ENCODE measurements at regions not wholly inside any gene's neighbourhood (a gene's known extent, or its start where the extent isn't known, plus 50 kb on each side); places are given as distances from the start of the nearest gene placed in this dataset.

- no peak for DNase-seq (ENCODE audit: low read depth in 3 of 3, low spot score in 1 of 3)
Observed at GRCh38 chr14:53523226-53523625, 370.1 kb upstream of the DDHD1 start.

- no peak for DNase-seq (ENCODE audit: low read depth in 3 of 3, low spot score in 1 of 3)
Observed at GRCh38 chr14:53520078-53520928, 367.2 kb upstream of the DDHD1 start.

GRCh38 chr14:53519137-53519536 is 366.0 kb upstream of the DDHD1 start:
- DNase-seq (ENCODE audit: low read depth in 3 of 3, low spot score in 1 of 3) = no peak

- no peak for DNase-seq (ENCODE audit: low read depth in 3 of 3, low spot score in 1 of 3)
Observed at GRCh38 chr14:53517270-53517960, 364.3 kb upstream of the DDHD1 start.

GRCh38 chr14:53516261-53516774 is 363.2 kb upstream of the DDHD1 start:
- DNase-seq (ENCODE audit: low read depth in 3 of 3, low spot score in 1 of 3) = no peak

- no peak for DNase-seq (ENCODE audit: low read depth in 3 of 3, low spot score in 1 of 3)
Observed at GRCh38 chr14:53515276-53515675, 362.2 kb upstream of the DDHD1 start.

- DNase-seq (ENCODE audit: low read depth in 3 of 3, low spot score in 1 of 3) = no peak
Observed at GRCh38 chr14:53514197-53514596, 361.1 kb upstream of the DDHD1 start.

GRCh38 chr14:53510281-53510912 is 357.3 kb upstream of the DDHD1 start:
- no peak for DNase-seq (ENCODE audit: low read depth in 3 of 3, low spot score in 1 of 3)

GRCh38 chr14:53509276-53510244 is 356.4 kb upstream of the DDHD1 start:
- no peak for DNase-seq (ENCODE audit: low read depth in 3 of 3, low spot score in 1 of 3)

- no peak for DNase-seq (ENCODE audit: low read depth in 3 of 3, low spot score in 1 of 3)
Observed at GRCh38 chr14:53501361-53502211, 348.5 kb upstream of the DDHD1 start.

- no peak for DNase-seq (ENCODE audit: low read depth in 3 of 3, low spot score in 1 of 3)
Observed at GRCh38 chr14:53500191-53500590, 347.1 kb upstream of the DDHD1 start.

GRCh38 chr14:53496668-53497067 is 343.5 kb upstream of the DDHD1 start:
- no peak for DNase-seq (ENCODE audit: low read depth in 3 of 3, low spot score in 1 of 3)

- no peak for DNase-seq (ENCODE audit: low read depth in 3 of 3, low spot score in 1 of 3)
Observed at GRCh38 chr14:53495846-53496343, 342.8 kb upstream of the DDHD1 start.

- no peak for DNase-seq (ENCODE audit: low read depth in 3 of 3, low spot score in 1 of 3)
Observed at GRCh38 chr14:53494587-53494986, 341.5 kb upstream of the DDHD1 start.

- no peak for DNase-seq (ENCODE audit: low read depth in 3 of 3, low spot score in 1 of 3)
Observed at GRCh38 chr14:53493860-53494259, 340.7 kb upstream of the DDHD1 start.

- DNase-seq (ENCODE audit: low read depth in 3 of 3, low spot score in 1 of 3) = no peak
Observed at GRCh38 chr14:53493320-53493719, 340.2 kb upstream of the DDHD1 start.

GRCh38 chr14:53491884-53492277 is 338.8 kb upstream of the DDHD1 start:
- DNase-seq (ENCODE audit: low read depth in 3 of 3, low spot score in 1 of 3) = no peak

- no peak for DNase-seq (ENCODE audit: low read depth in 3 of 3, low spot score in 1 of 3)
Observed at GRCh38 chr14:53491256-53491883, 338.2 kb upstream of the DDHD1 start.

- DNase-seq (ENCODE audit: low read depth in 3 of 3, low spot score in 1 of 3) = no peak
Observed at GRCh38 chr14:53478174-53478573, 325.1 kb upstream of the DDHD1 start.

All from stimulated activated CD4-positive, alpha-beta T cell treated with anti-CD3 and anti-CD28 coated beads, TNF-alpha, amount 100 ng/mL, for 1 hour (primary cell).